GM06990 (cell line): ENCODE measurements at regions not wholly inside any gene's neighbourhood (a gene's known extent, or its start where the extent isn't known, plus 50 kb on each side); places are given as distances from the start of the nearest gene placed in this dataset.

Experiments
- DNase-seq: peaks from one replicate; pipeline ENCODE4 v3.0.0-alpha.2; 2011; ENCODE audit not compliant: insufficient read length; ENCODE audit errors: extremely low read depth
- H3K27me3 ChIP-seq: replicated peaks from 2 replicates; pipeline ENCODE4 v1.6.0; 2011; ENCODE audit warnings: low read length; ENCODE audit not compliant: control insufficient read depth, insufficient read depth
- H3K36me3 ChIP-seq: 2 replicates; pipeline ENCODE4 v1.5.1; 2011; ENCODE audit warnings: low read length; ENCODE audit not compliant: control insufficient read depth, insufficient read depth
- H3K4me3 ChIP-seq: replicated peaks from 2 replicates; pipeline ENCODE4 v1.5.1; 2011; ENCODE audit warnings: low read depth, mild to moderate bottlenecking, control low read depth, low read length
- TF ChIP-seq, protein P1 (sequence below): IDR thresholded peaks from 2 replicates; pipeline ENCODE4 v1.5.1; 2011; ENCODE audit warnings: low read length, control low read depth, mild to moderate bottlenecking, inconsistent platforms; ENCODE audit not compliant: insufficient read depth, poor library complexity, severe bottlenecking

DNA sequence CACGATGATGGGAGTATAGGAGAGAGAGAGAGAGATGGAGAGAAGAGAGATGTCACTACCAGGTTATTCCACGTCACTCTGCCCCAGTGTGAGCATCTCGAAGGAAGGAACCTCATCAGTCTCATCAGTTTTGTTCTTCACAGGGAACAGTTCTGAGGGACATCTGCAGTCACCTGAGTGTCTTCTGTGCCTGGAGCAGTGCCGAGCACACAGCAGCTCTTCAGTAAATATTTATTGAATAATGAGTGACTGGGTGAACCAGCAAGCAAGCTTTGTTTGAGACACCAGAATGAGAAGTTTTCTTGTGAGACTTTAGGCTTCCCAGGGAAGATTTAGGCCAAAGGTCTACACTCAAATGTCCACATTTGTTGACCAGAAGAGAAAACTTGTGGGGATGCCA, 142.4 kb upstream of the IRX3 start:
- Histone ChIP-seq H3K4me3 (no peak overlapping the region), H3K36me3 (no peaks in the 10 kb centered on the region), H3K27me3 (no peaks in the 10 kb centered on the region)
- DNase-seq = no peak
- TF ChIP-seq, protein P1, sequence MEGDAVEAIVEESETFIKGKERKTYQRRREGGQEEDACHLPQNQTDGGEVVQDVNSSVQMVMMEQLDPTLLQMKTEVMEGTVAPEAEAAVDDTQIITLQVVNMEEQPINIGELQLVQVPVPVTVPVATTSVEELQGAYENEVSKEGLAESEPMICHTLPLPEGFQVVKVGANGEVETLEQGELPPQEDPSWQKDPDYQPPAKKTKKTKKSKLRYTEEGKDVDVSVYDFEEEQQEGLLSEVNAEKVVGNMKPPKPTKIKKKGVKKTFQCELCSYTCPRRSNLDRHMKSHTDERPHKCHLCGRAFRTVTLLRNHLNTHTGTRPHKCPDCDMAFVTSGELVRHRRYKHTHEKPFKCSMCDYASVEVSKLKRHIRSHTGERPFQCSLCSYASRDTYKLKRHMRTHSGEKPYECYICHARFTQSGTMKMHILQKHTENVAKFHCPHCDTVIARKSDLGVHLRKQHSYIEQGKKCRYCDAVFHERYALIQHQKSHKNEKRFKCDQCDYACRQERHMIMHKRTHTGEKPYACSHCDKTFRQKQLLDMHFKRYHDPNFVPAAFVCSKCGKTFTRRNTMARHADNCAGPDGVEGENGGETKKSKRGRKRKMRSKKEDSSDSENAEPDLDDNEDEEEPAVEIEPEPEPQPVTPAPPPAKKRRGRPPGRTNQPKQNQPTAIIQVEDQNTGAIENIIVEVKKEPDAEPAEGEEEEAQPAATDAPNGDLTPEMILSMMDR = no peak

DNA sequence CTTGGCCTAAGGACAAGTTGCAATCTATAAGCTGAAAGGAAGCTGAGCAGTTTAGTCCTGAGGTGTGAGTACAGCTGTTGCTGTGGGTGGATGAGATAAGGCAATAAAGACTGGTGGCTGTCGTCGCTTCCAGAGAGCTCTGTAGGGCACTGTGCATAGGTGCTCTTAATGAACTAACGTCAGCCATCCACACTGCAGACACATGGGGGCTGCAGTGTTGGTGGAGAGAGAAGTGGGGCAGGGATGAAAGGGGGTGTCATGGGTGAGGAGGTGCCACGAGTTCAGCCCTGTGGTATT, 139.9 kb upstream of the IRX3 start:
- TF ChIP-seq, protein P1 = no peak
- H3K36me3 ChIP-seq = no peaks in the 10 kb centered on the region
- H3K27me3 ChIP-seq = no peaks in the 10 kb centered on the region
- DNase-seq = no peak
- H3K4me3 ChIP-seq = no peak overlapping the region

DNA sequence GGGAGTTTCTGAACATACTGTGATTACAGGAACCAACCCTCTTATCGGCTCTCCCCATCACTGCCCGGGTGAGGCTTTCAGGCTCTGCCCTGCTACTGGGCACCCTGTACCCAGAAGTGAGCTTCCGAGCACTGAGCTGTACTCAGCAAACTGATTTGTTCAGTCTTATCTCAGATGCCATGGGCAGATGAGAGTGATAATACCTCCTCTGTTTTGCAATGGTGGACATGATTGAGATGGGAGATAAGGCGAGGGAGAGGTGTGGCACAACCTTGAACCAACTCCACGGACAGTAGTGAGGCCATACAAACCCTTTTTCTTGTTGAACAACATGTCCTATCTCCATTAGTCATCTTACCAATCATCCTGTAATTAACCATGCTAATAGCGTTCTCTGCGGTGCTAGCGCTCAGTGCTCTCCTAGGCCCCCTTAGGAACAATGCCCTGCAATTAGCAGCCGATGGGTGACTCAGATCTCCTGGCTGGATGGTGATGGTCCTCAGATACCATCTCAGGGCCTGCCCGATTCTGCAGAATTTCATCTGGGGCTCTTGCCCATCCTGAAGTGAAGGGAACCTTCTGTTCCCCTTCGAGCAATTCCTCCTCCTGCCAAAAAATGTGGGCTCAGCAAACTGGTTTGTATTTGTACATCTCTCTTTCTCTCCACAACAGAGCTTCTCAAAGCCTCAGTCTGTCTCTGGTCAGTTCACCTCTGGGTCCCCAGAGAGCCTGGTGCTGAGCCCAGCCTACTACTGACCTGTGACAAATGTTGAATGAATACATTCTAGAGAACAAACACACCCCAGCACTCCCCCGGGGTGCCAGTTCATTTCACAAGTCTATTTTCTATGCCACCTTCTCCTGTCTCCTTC, 139.3 kb upstream of the IRX3 start:
- TF ChIP-seq, protein P1 = no peak
- H3K4me3 ChIP-seq = no peak overlapping the region
- DNase-seq = no peak
- no peaks in the 10 kb centered on the region for H3K27me3 ChIP-seq
- no peaks in the 10 kb centered on the region for H3K36me3 ChIP-seq

DNA sequence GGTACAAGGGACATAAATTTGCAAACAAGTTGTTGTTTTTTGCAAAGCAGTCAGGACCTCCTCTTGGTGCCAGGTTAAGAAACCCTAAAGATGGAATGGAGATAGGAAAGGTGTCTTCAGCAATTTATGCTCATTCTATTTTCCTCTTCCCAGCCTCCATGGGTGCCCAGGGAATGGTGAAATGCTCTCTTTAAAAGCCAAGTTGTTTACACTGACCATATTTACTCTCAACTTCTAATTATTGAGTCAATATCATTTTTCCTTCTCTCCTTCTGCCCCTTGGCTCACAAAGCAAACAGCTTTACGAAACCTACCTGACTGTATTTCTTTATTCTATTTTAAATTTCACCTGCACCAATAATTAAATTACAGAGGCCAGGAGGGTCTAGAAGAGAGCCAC, 138.5 kb upstream of the IRX3 start:
- Histone ChIP-seq H3K27me3 (no peaks in the 10 kb centered on the region), H3K36me3 (no peaks in the 10 kb centered on the region), H3K4me3 (no peak overlapping the region)
- TF ChIP-seq, protein P1 = no peak
- no peak for DNase-seq

DNA sequence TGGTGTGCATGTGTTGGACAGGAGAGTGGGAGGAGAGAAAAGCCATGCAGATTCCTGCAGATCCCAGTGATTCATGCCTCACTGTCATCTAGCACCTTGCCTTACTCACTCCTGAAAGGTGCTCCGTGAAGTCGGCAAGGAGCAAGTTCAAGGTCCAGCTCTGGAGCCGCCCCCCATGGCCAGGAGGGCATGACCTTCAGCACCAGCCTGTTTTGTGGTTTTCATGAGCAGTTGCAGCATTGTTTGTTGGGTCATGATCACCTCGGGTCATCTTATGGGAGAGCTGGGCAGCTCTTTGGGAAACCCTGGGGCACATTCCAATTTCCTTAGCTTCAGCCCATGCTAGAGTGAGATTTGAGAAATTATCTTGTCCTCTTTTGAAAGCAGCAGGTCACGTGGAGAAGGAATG, 137.5 kb upstream of the IRX3 start:
- TF ChIP-seq, protein P1 = no peak
- no peak overlapping the region for H3K4me3 ChIP-seq

More for the DNA sequence above, 137.5 kb upstream of the IRX3 start:
- no peak for DNase-seq
- Histone ChIP-seq H3K36me3 (no peaks in the 10 kb centered on the region), H3K27me3 (no peaks in the 10 kb centered on the region)
